ENCODE measurements at regions not wholly inside any gene's neighbourhood (a gene's known extent, or its start where the extent isn't known, plus 50 kb on each side); places are given as distances from the start of the nearest gene placed in this dataset.
"Not testable (repeated sequence)": the region's sequence is repeated elsewhere in the genome, so short reads cannot be mapped to it uniquely, and the experiment has no call there.

DNA sequence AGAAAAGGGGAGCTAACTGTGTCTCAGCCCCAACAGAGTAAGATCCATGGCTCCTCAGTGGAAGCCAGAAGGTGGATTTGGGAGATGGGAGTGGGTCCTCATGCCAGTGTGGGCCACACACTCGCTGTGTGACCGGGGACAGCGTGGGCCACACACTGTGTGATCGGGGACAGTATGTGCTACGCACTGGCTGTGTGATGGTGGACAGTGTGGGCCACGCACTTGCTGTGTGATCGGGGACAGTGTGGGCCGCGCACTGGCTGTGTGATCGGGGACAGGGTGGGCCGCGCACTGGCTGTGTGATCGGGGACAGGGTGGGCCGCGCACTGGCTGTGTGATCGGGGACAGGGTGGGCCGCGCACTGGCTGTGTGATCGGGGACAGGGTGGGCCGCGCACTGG is 282.5 kb downstream of the NXPE2 start:
- TF ChIP-seq, protein P1, sequence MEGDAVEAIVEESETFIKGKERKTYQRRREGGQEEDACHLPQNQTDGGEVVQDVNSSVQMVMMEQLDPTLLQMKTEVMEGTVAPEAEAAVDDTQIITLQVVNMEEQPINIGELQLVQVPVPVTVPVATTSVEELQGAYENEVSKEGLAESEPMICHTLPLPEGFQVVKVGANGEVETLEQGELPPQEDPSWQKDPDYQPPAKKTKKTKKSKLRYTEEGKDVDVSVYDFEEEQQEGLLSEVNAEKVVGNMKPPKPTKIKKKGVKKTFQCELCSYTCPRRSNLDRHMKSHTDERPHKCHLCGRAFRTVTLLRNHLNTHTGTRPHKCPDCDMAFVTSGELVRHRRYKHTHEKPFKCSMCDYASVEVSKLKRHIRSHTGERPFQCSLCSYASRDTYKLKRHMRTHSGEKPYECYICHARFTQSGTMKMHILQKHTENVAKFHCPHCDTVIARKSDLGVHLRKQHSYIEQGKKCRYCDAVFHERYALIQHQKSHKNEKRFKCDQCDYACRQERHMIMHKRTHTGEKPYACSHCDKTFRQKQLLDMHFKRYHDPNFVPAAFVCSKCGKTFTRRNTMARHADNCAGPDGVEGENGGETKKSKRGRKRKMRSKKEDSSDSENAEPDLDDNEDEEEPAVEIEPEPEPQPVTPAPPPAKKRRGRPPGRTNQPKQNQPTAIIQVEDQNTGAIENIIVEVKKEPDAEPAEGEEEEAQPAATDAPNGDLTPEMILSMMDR (IDR thresholded peaks at IDR 0.05; ENCODE audit: insufficient read depth, low read depth, low read length) = not testable (repeated sequence)
- TF ChIP-seq EZH2 (IDR thresholded peaks at IDR 0.05; ENCODE audit: insufficient read depth, low read length) = not testable (repeated sequence)

Data from astrocyte (in vitro differentiated cells and primary cell).